GM12873 (cell line): ENCODE measurements at regions not wholly inside any gene's neighbourhood (a gene's known extent, or its start where the extent isn't known, plus 50 kb on each side); places are given as distances from the start of the nearest gene placed in this dataset.

ENCODE experiments used
- CTCF ChIP-seq: IDR thresholded peaks from 2 replicates; pipeline ENCODE4 v1.5.1; 2012; ENCODE audit warnings: low read depth, mild to moderate bottlenecking, moderate library complexity, low read length, control low read depth; ENCODE audit not compliant: insufficient read depth; ENCODE audit errors: missing control alignments

DNA sequence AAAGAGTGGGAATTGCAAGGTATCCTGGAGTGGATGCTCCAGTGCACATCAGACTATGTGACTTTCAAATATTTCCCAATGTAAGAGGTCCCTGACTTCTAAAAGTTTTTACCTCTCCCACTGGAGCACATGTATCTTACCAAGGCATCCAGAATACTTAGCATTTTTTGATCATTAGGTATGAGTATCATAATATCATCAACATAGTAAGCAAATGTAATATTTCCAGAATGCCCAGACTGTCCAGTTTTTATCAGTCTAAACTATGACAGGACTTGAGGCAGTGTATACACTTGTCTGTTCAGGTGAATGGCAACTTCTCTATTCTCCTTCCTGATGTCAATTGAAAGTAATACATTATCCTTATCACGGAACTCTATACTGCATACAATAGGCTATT, 924.6 kb upstream of the GJE1 start:
- no peak for TF ChIP-seq CTCF

DNA sequence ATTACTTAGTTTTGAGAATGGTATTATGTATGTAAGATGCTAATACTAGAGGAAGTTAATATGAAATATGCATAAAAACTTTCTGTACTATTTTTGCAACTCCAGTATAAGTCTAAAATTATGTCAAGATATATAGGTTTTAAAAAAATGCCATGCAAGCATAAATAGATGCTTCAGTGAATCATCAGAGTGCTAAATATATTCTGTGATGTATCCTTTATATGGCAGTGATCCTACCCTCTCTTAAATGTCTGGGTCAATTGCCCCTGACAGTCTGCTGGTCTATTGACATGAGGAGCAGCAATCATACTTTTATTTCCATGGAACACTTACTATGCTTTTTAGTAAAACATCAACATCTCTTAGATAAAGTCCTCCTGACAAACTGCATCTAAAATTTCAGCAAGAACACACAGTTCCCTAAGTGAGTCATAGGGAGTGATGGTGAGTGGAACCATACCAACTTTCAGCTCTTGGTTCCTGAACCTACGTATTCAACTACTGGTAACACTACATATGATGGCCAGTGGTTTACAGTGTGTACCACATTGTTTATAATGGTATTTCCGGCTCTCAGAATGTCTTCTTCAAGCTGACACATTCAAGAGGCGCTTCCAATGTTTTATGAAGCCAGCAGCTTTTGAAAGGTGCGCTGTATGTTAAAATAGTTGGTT, 928.7 kb upstream of the GJE1 start:
- TF ChIP-seq CTCF = no peak

DNA sequence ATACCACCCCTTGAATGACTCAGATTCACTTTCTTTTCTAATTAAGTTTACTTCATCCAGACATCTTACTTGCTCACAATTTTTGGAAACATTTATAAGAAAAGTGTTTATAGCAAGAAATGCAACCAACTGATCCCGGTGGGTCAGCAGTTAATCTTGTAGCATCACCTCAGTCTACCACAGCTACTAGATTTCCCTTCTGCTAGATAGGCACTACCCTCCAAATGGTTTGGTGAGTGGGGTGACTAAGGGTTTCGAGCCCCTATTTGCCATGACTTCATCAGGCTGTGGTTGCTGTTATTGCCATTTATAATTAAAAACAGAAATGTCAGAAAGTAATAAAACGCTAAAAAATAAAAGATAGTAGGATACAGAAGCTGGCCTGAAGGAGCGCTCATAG, 930.1 kb upstream of the GJE1 start:
- no peak for TF ChIP-seq CTCF

DNA sequence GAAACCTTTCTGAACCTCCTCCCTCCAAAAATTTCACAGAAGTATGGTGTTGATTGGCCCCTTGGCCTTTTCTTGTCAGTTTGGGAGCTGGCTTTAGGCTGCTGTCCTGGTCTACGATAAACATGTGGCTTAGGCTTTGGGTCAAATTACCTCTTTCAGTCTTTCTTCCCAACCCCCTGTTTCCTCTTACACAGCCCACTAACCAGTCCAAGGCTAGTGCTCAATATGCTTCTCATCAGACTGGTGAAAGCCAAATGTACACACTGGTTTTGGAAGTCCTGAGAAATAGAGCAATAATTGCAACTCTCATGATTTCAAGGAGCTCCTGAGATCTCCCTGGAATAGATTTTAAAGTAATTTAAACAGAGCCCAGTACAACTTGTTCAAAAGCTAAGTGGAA, 933.7 kb upstream of the GJE1 start:
- TF ChIP-seq CTCF = no peak

DNA sequence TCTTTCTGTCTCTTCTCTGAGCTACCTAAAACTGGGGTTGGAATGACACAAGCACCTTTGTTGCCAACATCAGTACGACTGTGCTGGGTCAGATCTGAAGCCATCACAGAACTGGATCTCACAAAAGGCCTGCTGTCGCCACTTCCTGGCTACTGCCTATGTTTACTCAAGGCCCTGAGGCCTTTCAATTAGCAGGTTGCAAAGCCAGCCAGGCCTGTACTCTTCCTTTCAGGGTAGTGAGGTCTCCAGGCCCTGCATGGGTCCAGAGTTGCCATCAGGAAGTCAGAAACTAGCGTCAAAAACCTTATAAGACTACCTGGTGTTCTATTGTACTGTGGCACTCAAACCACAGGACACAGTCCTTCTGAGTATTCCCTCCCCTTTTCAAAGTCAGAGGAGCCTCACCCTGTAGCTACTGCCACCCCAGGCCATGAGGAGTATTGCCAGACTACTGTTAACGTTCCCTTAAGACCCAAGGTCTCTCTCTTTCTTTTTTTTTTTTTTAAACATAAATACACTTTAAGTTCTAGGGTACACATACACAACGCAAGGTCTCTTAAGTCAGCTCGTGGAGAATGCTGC, 937.4 kb upstream of the GJE1 start:
- peak; percentile 7 for TF ChIP-seq CTCF

DNA sequence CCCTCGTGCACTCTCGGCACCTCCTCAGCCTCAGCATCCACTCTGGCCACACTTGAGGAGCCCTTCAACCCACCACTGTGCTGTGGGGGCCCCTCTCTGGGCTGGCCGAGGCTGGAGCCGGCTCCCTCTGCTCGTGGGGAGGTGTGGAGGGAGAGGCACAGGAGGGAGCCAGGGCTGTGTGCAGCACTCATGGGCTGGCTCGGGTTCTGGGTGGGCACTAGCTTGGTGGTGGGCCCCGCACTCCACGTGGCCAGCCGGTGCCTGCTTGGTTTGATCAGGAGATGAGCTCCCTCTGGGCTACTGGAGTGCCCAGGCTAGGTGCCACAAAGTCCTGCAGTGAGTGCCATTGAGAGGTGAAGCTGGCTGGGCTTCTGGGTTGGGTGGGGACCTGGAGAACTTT, 949.4 kb upstream of the GJE1 start:
- TF ChIP-seq CTCF = no peak

DNA sequence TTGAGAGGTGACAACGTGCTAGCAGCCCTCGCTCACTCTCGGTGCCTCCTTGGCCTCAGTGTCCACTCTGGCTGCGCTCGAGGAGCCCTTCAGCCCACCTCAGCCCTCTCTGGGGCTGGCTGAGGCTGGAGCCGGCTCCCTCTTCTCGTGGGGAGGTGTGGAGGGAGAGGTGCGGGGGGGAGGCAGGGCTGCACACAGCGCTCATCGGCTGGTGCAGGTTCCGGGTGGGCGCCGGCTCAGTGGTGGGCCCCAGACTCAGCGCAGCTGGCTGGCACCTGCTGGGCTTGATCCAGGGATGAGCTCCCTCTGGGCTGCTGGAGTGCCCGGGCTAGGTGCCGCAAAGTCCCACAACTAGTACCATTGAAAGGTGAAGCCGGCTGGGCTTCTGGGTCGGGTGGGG, 957.8 kb upstream of the GJE1 start:
- no peak for TF ChIP-seq CTCF
